ENCODE measurements at regions not wholly inside any gene's neighbourhood (a gene's known extent, or its start where the extent isn't known, plus 50 kb on each side); places are given as distances from the start of the nearest gene placed in this dataset.

DNA sequence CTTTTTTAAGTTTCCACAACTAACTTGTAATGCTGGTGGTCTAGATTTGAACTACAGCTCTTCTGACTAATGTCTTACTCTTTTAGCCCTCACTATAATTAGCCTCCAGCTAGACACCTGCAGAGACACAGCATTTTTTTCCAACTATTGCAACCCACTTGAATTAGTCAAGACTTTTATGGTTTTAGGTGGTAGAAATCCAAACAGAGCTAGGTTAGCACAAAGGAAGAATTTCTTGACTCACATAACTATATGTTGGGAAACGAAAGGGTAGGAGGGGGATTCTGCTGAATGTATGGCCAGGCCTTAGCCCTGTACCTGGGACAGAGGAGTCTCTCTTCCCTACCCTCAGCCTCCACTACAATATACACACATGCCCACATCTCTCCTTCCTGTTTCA is 586.1 kb downstream of the INHBA start:
- TF ChIP-seq YY1 (IDR thresholded peaks at IDR 0.05; ENCODE audit: low read depth) (no peak), USF1 (IDR thresholded peaks at IDR 0.05; ENCODE audit: borderline replicate concordance, low read depth) (no peak), POLR2AphosphoS5 (IDR thresholded peaks at IDR 0.05; ENCODE audit: low read depth, low read length) (no peak), USF2 (IDR thresholded peaks at IDR 0.05; ENCODE audit: borderline replicate concordance, low read depth, low read length) (no peak), PBX3 (IDR thresholded peaks at IDR 0.05) (no peak)
- TF ChIP-seq, protein P1, sequence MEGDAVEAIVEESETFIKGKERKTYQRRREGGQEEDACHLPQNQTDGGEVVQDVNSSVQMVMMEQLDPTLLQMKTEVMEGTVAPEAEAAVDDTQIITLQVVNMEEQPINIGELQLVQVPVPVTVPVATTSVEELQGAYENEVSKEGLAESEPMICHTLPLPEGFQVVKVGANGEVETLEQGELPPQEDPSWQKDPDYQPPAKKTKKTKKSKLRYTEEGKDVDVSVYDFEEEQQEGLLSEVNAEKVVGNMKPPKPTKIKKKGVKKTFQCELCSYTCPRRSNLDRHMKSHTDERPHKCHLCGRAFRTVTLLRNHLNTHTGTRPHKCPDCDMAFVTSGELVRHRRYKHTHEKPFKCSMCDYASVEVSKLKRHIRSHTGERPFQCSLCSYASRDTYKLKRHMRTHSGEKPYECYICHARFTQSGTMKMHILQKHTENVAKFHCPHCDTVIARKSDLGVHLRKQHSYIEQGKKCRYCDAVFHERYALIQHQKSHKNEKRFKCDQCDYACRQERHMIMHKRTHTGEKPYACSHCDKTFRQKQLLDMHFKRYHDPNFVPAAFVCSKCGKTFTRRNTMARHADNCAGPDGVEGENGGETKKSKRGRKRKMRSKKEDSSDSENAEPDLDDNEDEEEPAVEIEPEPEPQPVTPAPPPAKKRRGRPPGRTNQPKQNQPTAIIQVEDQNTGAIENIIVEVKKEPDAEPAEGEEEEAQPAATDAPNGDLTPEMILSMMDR (IDR thresholded peaks at IDR 0.05): no peak

All from SK-N-SH (cell line).